ENCODE measurements at regions not wholly inside any gene's neighbourhood (a gene's known extent, or its start where the extent isn't known, plus 50 kb on each side); places are given as distances from the start of the nearest gene placed in this dataset.

DNA sequence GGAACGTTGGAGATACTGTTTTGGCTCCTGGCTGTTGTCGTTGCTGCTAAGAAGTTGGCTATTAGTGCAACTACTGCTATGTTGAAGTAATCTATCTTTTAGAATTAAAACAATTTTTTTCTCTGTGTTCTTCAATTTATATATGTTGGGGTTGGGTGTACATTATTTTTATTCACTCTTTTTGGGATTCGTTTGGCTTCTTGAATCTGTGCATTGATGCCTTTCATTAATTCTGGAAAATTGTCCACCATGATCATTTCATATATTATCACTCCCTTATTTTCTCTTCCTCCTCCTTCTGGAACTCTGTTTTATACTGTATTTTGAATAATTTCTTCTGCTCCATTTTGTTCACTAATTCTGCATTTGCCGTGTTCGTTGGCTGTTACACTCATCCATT, 199.5 kb upstream of the PLET1 start:
- DNase-seq (ENCODE audit: low read depth) = no peak
- TF ChIP-seq, protein P1, sequence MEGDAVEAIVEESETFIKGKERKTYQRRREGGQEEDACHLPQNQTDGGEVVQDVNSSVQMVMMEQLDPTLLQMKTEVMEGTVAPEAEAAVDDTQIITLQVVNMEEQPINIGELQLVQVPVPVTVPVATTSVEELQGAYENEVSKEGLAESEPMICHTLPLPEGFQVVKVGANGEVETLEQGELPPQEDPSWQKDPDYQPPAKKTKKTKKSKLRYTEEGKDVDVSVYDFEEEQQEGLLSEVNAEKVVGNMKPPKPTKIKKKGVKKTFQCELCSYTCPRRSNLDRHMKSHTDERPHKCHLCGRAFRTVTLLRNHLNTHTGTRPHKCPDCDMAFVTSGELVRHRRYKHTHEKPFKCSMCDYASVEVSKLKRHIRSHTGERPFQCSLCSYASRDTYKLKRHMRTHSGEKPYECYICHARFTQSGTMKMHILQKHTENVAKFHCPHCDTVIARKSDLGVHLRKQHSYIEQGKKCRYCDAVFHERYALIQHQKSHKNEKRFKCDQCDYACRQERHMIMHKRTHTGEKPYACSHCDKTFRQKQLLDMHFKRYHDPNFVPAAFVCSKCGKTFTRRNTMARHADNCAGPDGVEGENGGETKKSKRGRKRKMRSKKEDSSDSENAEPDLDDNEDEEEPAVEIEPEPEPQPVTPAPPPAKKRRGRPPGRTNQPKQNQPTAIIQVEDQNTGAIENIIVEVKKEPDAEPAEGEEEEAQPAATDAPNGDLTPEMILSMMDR (IDR thresholded peaks at IDR 0.05; ENCODE audit: insufficient read depth, low read length) = no peak
- no peak overlapping the region for H3K4me3 ChIP-seq (ENCODE audit: low read depth, low read length)

DNA sequence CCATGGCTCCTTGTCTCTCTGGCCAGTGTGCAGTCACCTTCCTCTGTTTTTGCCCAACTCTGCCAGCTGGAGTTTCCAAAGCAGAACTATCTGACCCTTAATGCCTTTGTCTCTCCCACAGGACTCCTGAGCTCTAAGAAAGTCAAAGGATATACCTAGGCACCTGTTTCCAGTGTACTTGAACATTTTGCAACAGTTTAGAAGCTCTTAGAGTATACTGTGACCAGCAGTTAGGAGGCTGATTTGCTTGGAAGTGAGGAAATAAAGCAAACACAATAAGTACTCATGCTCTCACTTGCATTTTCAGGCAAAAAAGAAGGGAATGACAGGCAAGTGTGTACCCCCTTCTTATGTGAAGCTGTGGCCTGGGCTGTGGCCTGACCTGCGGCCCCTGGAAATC, 204.3 kb upstream of the PLET1 start:
- no peak overlapping the region for H3K4me3 ChIP-seq (ENCODE audit: low read depth, low read length)
- no peak for DNase-seq (ENCODE audit: low read depth)
- TF ChIP-seq, protein P1 (IDR thresholded peaks at IDR 0.05; ENCODE audit: insufficient read depth, low read length) = no peak

DNA sequence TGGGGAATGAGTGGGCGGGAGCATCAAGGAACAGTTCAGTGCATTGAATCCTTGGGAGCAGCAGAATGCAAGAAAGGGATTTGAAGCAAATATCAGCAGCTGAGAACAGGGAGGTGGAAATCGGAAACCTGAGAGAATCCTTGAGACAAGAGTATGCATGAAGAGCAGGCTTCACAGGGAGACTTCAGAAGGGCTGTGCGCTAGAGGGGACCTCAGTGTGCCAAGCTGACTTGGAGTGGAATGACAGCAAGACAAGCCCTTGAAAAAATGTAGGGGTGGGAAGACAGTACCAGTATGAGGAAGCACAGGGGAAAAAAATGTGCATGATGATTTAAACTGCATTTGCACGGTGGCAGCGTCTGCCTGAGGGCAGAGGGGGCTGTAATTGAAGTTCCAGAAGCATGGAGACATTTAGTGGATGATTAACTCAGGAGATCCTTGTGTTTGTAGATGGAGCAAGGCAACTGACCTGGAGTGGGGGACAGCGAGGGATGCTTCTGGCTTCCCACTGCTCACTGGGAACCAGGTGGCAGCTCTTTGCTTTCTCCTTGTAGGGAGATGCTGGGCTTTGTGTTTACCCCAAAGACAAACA, 204.9 kb upstream of the PLET1 start:
- TF ChIP-seq, protein P1 (IDR thresholded peaks at IDR 0.05; ENCODE audit: insufficient read depth, low read length) = no peak
- H3K4me3 ChIP-seq (ENCODE audit: low read depth, low read length) = no peak overlapping the region
- DNase-seq (ENCODE audit: low read depth) = no peak

DNA sequence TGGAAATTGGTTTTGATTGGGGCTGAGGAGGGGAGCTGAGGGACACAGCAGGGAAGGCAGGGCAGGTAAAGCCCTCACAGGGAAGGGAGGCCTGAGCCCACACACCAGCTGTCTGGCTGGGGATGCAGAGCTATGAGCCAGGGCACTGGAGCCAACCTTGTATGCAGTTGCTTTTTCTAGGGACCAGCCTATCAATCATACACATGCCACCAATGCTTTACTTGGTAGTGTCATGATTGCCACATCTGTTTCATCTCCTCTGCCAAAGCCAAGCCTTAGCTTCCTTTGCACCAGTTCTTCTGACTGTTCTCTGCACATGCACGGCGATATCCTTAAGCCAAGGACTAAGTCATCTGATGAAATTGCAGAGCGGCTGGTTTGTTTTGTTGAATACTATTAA, 207.1 kb upstream of the PLET1 start:
- TF ChIP-seq, protein P1 (IDR thresholded peaks at IDR 0.05; ENCODE audit: insufficient read depth, low read length) = no peak
- H3K4me3 ChIP-seq (ENCODE audit: low read depth, low read length) = no peak overlapping the region
- no peak for DNase-seq (ENCODE audit: low read depth)

DNA sequence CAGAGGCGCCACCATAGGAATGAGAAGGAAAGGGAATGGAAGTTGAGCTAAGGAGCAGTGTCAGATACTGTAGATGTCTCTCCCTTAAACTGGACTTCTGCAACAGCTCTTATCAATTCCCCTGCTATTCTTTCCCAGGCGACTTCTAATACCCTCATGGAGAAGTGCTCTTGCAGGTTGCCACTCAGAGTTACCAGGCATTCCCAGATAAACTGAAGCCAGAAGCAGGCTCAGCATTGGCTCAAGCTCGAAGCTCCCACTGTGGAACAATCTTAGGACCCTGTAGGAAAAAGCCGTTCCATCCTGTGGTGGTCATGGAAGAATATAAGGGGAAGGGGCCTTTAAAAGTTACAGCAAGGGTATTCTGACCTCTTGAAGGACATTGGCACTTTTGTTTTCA, 208.7 kb upstream of the PLET1 start:
- DNase-seq (ENCODE audit: low read depth) = no peak
- TF ChIP-seq, protein P1 (IDR thresholded peaks at IDR 0.05; ENCODE audit: insufficient read depth, low read length) = no peak
- H3K4me3 ChIP-seq (ENCODE audit: low read depth, low read length) = no peak overlapping the region

DNA sequence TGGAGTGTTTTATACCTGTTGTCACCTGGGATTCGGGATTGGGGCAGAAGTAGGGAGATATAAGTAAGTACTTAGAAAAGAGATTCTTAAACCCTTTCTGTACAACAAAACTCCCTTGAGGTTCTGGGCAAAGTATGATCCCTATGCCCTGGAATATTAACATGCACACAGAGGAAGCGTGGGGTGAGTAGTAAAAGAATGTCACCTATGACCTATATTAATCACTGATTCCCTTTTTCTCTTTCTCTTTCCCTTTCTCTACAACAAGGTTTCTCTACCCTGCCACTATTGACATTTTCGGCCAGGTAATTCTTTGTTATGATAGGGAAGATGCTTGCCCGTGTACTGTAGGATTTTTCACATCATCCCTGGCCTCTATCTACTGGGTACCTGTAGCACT, 209.7 kb upstream of the PLET1 start:
- TF ChIP-seq, protein P1 (IDR thresholded peaks at IDR 0.05; ENCODE audit: insufficient read depth, low read length) = no peak
- no peak for DNase-seq (ENCODE audit: low read depth)
- H3K4me3 ChIP-seq (ENCODE audit: low read depth, low read length) = no peak overlapping the region

DNA sequence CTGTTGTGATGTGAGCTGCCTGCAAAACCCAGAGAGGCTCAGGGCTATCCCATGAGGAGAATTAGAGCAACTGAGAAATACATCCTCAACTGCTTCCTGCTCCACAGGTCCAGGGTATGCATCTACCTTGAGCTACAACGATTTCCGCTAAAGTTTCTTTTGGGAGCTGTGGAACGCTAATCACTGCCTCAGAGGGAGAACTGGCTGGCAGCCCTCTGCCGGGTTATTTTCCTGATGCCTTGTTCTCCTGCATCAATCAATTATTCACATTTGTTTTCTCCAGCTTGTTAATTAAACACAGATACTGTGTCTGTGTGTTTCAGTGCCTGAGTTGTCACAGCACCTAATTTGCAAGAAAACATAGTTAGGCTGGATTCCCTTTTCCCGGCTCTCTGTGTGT, 211.1 kb upstream of the PLET1 start:
- H3K4me3 ChIP-seq (ENCODE audit: low read depth, low read length) = no peak overlapping the region
- DNase-seq (ENCODE audit: low read depth) = no peak
- TF ChIP-seq, protein P1 (IDR thresholded peaks at IDR 0.05; ENCODE audit: insufficient read depth, low read length) = no peak
